NCI-H2107 treated with DMSO at 0.1 percent for 48 hours (cell line): ENCODE measurements at regions not wholly inside any gene's neighbourhood (a gene's known extent, or its start where the extent isn't known, plus 50 kb on each side); places are given as distances from the start of the nearest gene placed in this dataset.
A peak's percentile ranks its signal among the peaks of the same experiment; 100 is the strongest.
"Not testable (repeated sequence)": the region's sequence is repeated elsewhere in the genome, so short reads cannot be mapped to it uniquely, and the experiment has no call there.

Experiments used
- DNase-seq: peaks from one replicate; lab custom pipeline; 2025; ENCODE audit not compliant: unreplicated experiment; lab: John Stamatoyannopoulos, UW

- DNase-seq, result no peak
Measured at GRCh38 chr5:103774721-103775120, 212.1 kb upstream of the NUDT12 start.

- DNase-seq, result no peak
Measured at GRCh38 chr5:103772248-103772647, 209.7 kb upstream of the NUDT12 start.

- DNase-seq, result no peak
Measured at GRCh38 chr5:103764403-103764802, 201.8 kb upstream of the NUDT12 start.

GRCh38 chr5:103758996-103759395, 196.4 kb upstream of the NUDT12 start:
- DNase-seq, result no peak

GRCh38 chr5:103755974-103756373, 193.4 kb upstream of the NUDT12 start:
- no peak for DNase-seq

DNA sequence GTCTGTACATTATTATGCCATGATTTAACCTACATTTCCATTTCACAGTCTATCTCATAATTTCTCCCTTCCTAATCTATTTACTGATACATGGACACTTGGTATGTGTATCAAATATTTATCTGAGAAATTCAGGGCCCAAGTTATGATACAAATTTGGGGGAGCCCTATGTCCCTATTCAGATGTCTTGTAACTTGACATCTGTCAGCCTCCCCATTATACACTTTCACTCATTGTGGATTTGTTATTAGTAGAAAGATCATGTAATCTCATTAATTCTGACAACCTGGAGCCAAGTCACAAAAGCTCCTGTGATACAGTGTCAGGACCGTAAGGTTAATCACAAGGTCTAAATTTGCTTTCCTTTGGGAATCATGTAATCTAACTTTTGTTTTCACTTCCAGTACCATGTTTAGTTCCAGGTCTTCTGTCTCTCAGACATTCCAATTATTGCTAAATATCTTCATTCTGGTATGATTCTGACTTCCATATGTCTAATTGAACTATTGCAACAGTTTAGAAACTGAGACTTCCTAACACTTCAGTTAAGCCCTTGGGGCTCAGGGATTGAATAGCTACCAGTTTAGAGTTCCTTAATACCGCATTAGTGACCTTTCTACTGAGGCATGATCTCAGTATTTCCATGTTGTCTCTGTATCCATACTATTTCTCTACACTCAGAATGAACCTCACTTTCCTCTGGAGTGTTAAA, 182.9 kb upstream of the NUDT12 start:
- no peak for DNase-seq

DNA sequence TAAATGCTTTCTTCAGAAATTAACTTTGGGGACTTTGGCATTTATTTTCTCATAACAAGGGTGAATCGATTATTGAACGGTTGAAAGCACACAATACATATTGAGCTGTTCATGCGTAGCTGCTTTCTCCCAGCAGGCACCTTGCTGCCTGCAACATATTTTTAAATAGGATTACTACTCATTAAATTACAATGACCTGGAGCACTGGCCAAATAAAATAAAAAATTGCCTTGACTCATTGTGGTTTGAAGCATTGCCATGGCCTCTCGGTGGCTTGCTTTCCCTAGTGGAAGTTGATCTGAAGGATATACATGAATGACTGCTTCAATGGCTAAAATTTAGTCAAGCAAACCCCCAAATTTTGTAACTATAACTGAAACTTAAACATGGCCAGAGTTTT, 181.6 kb upstream of the NUDT12 start:
- DNase-seq, result peak; percentile 61

GRCh38 chr5:103743421-103743820, 180.8 kb upstream of the NUDT12 start:
- DNase-seq, result peak; percentile 51

DNA sequence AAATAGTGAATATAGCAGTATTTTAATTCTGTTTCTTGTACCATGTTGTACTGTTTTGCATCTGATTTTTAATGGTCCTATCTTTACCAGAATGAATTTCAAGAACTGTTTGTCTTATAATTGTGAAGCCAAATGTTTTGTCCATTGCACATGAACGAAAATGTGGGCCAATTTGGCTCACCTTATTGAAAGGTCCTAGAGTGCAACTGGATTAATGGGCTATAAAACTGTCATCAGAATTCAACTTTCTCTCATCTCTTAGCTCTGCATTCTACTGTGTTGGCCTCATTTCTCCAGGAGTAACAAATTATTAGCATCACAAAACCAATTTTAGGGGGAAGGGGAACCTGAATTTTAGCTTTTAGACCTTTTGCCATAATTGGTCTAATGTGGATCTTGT, 179.4 kb upstream of the NUDT12 start:
- no peak for DNase-seq

GRCh38 chr5:103736343-103736742, 173.8 kb upstream of the NUDT12 start:
- not testable (repeated sequence) for DNase-seq

DNA sequence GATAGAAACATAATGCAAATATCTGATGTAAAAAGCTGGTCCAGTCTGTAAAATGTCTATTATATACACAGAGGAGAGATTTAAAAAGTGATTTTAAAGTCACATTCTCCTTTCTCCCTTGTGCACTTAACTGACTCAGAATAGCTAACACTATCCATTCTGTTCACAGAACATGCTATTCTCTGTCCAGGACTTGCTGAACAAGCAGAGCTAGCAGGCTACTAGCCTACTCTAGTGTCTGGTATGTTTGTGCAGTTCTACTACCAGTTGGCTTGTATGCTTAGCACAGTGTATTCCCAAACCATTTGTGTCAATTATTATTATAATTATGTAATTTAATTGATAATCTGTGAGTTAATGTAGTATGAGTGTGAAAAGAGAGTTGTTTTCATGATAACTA, 161.7 kb upstream of the NUDT12 start:
- DNase-seq, result no peak

- DNase-seq, result no peak
Measured at GRCh38 chr5:103721183-103721582, 158.6 kb upstream of the NUDT12 start.

DNA sequence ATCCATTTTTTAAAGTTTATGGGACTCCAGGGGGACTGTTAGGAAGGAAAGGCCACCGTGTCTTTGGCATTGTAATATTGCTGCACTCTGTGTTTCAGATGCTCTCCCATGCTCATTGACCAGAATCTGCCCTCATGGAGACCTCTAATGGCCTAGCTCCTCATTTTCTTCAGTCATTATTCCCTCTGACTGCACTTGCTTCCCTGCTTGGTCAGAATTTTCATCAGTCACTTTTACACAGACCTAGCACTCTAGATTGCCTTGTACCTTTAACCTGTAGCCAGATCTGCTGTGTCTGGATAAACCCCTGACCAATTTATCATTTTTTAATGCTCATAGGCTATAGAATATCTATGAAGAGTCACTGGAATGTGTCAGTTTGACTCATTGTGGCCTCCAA, 155.5 kb upstream of the NUDT12 start:
- no peak for DNase-seq

DNA sequence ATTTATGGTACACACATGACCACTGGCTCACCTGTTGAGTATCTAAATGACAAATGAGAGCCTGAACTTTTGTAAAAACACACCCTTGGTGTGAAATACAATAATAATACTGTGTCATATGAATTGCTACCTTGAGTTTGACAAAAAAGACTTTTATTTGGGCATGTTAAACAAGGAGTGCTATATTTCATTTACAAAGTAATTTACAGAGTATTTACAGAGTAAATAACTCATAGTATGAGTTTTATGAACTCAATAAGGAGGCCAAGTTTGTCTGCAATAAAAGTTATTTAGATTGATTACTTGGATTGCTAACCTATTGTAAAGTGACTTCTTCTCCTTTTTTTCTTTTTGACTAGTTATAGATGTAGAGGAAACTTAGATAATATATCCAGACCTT, 146.0 kb upstream of the NUDT12 start:
- no peak for DNase-seq

DNA sequence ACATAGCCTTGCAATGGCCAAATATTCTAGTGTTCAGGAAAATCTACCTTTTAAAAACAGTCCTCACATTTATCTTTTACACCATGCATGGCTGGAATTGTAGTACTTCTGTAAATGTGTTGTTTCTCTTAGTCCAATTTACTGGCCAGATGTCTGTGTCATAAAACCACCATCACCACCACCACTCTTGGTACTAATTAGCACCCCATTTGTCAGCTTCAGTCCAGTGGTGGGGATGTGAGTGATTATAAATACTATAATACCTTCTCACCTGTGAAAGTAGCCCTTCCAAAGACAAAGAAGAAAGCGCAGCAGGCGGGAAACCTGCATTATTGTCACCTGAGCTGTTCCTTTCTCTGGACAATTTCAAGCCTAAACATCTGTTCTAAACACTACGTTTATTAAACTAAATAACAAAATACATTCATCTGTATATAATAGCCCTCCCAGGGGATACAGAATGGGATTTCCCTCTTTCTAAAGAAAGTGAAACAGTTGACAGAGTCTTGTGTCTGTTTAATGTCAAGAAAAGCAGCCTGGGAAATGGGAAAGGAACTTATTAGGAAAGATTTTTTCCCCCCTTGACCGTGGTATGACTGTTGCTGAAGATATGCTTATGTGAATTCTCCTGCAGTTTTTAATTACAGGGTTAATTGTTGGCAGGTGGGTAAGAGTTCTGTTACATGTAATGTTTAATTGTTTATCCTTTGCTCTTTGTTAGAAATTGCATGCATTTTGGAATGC, 144.5 kb upstream of the NUDT12 start:
- DNase-seq, result peak; percentile 99

GRCh38 chr5:103703617-103704016, 141.0 kb upstream of the NUDT12 start:
- no peak for DNase-seq

DNA sequence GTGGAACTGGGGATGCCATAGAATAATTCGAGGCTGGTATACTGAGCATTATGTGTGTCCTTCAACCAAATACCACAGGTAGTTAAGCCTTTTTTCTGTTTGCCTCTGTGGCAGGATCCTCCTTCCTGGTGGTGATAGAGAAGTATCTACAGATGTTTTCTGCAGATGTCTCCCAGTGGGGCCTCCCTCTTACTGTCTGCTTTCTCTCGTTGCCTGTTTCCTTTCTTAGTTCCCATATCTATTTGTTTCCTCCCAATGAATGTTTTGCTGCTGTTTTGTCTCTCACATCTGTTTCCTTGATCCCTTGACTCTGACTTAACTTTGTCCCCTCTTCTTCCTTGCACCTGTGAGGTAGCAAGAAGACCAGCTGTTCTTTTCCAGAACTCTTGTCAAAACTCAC, 130.9 kb upstream of the NUDT12 start:
- no peak for DNase-seq

GRCh38 chr5:103690676-103691075, 128.1 kb upstream of the NUDT12 start:
- DNase-seq, result peak; percentile 92

- DNase-seq, result no peak
Measured at GRCh38 chr5:103679873-103680272, 117.3 kb upstream of the NUDT12 start.

- not testable (repeated sequence) for DNase-seq
Measured at GRCh38 chr5:103676198-103676597, 113.6 kb upstream of the NUDT12 start.

DNA sequence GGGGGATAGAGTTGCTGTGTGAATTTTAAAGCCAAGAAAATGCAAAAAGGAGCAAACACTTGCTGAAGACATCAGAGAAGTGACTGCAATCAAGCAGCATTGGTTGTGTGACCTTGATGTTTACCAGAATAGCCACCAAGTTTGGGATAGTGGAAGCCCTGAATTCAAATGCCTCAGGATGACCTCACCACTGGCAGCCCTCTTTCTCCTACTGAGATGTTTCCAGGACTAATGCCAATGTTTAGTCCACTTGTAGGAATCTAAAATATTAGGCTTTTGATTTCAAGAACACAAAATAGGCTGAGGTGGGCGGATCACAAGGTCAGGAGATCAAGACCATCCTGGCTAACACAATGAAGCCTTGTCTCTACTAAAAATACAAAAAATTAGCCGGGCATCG, 112.2 kb upstream of the NUDT12 start:
- DNase-seq, result no peak

DNA sequence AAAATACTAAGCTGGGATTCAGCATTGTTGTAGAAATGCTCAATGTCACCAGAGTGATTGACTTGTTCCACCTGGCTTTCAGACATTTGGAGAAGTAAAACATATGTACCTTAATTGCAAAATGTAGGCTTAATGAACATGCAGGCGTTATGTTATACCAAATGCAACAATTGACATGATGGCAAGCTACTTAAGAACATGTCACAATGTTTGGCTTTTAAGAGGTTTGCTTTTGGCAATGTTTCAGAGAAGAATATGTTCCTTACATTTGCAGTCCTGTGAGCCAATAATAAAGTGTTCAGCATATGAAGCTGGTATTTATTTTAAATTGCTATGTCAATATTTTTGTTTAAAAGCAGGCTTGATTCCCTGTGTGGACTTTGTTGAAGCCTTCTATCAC, 111.7 kb upstream of the NUDT12 start:
- peak; percentile 99 for DNase-seq

DNA sequence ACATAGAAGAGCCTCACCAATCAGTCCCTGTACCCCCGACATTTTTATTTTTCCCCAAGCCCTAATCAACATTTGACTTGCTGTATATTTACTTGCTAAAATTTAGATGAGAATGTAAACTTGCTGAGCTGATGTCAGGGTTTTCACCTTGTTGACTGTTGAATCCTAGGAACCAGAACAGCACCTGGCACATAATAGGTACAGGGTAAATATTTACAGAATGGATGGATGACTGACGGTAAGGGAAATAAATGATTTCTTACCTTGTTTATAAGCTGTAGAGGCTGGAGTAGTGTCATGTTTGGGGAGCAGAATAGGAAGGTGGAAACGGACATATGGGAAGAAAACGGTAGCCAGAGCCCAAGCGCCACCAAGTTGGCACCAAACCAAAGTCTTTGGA, 107.0 kb upstream of the NUDT12 start:
- peak; percentile 99 for DNase-seq
